ENCODE measurements at regions not wholly inside any gene's neighbourhood (a gene's known extent, or its start where the extent isn't known, plus 50 kb on each side); places are given as distances from the start of the nearest gene placed in this dataset.

GRCh38 chr6:156646496-156646895 lies 130.7 kb upstream of the ARID1B start:
- Mint-ChIP-seq H3K9me3 (ENCODE audit: unreplicated experiment) (peaks cover 2% of the 10 kb centered on the region), H3K27me3 (ENCODE audit: unreplicated experiment) (peaks cover 7% of the 10 kb centered on the region), H3K4me1 (ENCODE audit: low read depth, unreplicated experiment) (no peaks in the 10 kb centered on the region), H3K4me3 (ENCODE audit: unreplicated experiment) (no peak overlapping the region), H3K36me3 (ENCODE audit: unreplicated experiment) (no peaks in the 10 kb centered on the region), H3K27ac (ENCODE audit: unreplicated experiment) (no peak overlapping the region)
- DNase-seq, result no peak
- no peak for TF ChIP-seq CTCF (IDR thresholded peaks at IDR 0.05; ENCODE audit: partially characterized antibody, unreplicated experiment)

- Mint-ChIP-seq H3K27me3 (ENCODE audit: unreplicated experiment) (peaks cover 4% of the 10 kb centered on the region), H3K27ac (ENCODE audit: unreplicated experiment) (no peak overlapping the region), H3K9me3 (ENCODE audit: unreplicated experiment) (no peaks in the 10 kb centered on the region), H3K36me3 (ENCODE audit: unreplicated experiment) (no peaks in the 10 kb centered on the region), H3K4me3 (ENCODE audit: unreplicated experiment) (no peak overlapping the region), H3K4me1 (ENCODE audit: low read depth, unreplicated experiment) (no peaks in the 10 kb centered on the region)
- no peak for TF ChIP-seq CTCF (IDR thresholded peaks at IDR 0.05; ENCODE audit: partially characterized antibody, unreplicated experiment)
- DNase-seq, result no peak
Measured at GRCh38 chr6:156645097-156645496, 132.1 kb upstream of the ARID1B start.

DNA sequence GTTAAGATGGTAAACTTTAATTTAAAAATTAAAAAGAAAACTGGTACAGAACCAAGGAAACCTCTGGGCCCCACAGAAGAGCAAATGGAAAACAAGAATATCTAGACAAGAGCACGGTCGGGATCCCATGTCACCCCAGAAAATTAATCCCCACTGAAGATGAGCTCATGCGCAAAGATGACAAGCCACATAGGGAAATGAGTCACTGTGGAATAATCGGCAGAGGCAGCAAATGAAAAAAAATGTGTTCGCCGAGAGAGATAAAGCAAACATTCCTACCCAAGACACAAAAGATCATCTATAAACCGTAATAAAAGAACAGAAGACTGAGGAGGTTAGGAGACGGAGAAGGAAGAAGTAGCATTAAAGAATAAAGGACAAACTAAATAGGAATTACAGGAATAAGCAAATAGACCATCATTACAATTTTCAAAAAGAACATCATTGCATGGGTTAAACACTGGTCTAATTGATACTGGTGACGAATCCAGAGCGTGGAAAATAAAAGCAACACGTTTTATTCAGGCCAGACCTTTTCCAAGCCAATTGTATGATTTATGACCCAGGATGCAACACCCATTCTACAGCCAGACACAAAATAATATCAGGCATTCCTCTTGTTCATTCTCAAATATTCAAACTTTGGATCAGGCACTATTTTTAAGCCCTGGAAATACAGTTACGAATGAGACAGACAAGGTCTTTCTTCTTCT lies 138.0 kb upstream of the ARID1B start:
- Mint-ChIP-seq H3K4me3 (ENCODE audit: unreplicated experiment) (no peak overlapping the region), H3K4me1 (ENCODE audit: low read depth, unreplicated experiment) (peaks cover 17% of the 10 kb centered on the region), H3K27ac (ENCODE audit: unreplicated experiment) (no peak overlapping the region), H3K27me3 (ENCODE audit: unreplicated experiment) (no peaks in the 10 kb centered on the region), H3K36me3 (ENCODE audit: unreplicated experiment) (no peaks in the 10 kb centered on the region), H3K9me3 (ENCODE audit: unreplicated experiment) (no peaks in the 10 kb centered on the region)
- TF ChIP-seq CTCF (IDR thresholded peaks at IDR 0.05; ENCODE audit: partially characterized antibody, unreplicated experiment), result no peak
- no peak for DNase-seq

DNA sequence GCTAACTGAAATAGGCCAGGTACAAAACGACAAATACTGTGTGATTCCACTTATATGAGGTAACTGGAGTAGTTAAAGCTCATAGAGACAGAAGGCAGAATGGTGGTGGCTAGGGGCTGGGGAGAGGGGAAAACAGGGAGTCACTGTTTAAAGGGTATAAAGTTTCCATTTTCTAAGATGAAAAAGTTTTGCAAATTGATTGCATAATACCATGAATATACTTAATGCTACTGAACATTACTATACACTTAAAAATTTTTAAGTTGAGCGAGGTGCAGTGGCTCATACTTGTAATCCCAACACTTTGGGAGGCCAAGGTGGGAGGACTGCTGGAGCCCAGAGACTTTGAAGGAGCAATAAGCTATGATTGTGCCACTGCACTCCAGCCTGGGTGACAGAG lies 138.6 kb upstream of the ARID1B start:
- Mint-ChIP-seq H3K27ac (ENCODE audit: unreplicated experiment) (no peak overlapping the region), H3K9me3 (ENCODE audit: unreplicated experiment) (peaks cover under 1% of the 10 kb centered on the region), H3K4me3 (ENCODE audit: unreplicated experiment) (no peak overlapping the region), H3K36me3 (ENCODE audit: unreplicated experiment) (no peaks in the 10 kb centered on the region), H3K4me1 (ENCODE audit: low read depth, unreplicated experiment) (peaks cover 17% of the 10 kb centered on the region), H3K27me3 (ENCODE audit: unreplicated experiment) (no peaks in the 10 kb centered on the region)
- DNase-seq, result no peak
- no peak for TF ChIP-seq CTCF (IDR thresholded peaks at IDR 0.05; ENCODE audit: partially characterized antibody, unreplicated experiment)

GRCh38 chr6:156634951-156635371 lies 142.2 kb upstream of the ARID1B start:
- peaks cover 2% of the 10 kb centered on the region for H3K27me3 Mint-ChIP-seq (ENCODE audit: unreplicated experiment)
- peaks cover 5% of the 10 kb centered on the region for H3K9me3 Mint-ChIP-seq (ENCODE audit: unreplicated experiment)
- H3K36me3 Mint-ChIP-seq (ENCODE audit: unreplicated experiment), result no peaks in the 10 kb centered on the region
- DNase-seq, result no peak
- no peak for TF ChIP-seq CTCF (IDR thresholded peaks at IDR 0.05; ENCODE audit: partially characterized antibody, unreplicated experiment)
- peak overlapping the region; percentile 1 for H3K27ac Mint-ChIP-seq (ENCODE audit: unreplicated experiment)
- H3K4me3 Mint-ChIP-seq (ENCODE audit: unreplicated experiment), result no peak overlapping the region
- peaks cover 17% of the 10 kb centered on the region for H3K4me1 Mint-ChIP-seq (ENCODE audit: low read depth, unreplicated experiment)
